ENCODE measurements at regions not wholly inside any gene's neighbourhood (a gene's known extent, or its start where the extent isn't known, plus 50 kb on each side); places are given as distances from the start of the nearest gene placed in this dataset.
"Not testable (repeated sequence)": the region's sequence is repeated elsewhere in the genome, so short reads cannot be mapped to it uniquely, and the experiment has no call there.

- no peak overlapping the region for H3K4me3 ChIP-seq (replicated peaks; ENCODE audit: low read depth, low read length)
- no peak for DNase-seq (ENCODE audit: extremely low read depth, low read depth)
- no peak for TF ChIP-seq CTCF (IDR thresholded peaks at IDR 0.05; ENCODE audit: low read depth, low read length, missing control alignments)
These were observed 72.8 kb upstream of the ADTRP start for GRCh38 chr6:11851387-11851786.

- no peak for DNase-seq (ENCODE audit: extremely low read depth, low read depth)
- no peak for TF ChIP-seq CTCF (IDR thresholded peaks at IDR 0.05; ENCODE audit: low read depth, low read length, missing control alignments)
- H3K4me3 ChIP-seq (replicated peaks; ENCODE audit: low read depth, low read length) = no peak overlapping the region
These were observed 70.5 kb upstream of the ADTRP start for GRCh38 chr6:11848852-11849731.

- DNase-seq (ENCODE audit: extremely low read depth, low read depth) = no peak
- no peak for TF ChIP-seq CTCF (IDR thresholded peaks at IDR 0.05; ENCODE audit: low read depth, low read length, missing control alignments)
- H3K4me3 ChIP-seq (replicated peaks; ENCODE audit: low read depth, low read length) = no peak overlapping the region
These were observed 69.7 kb upstream of the ADTRP start for GRCh38 chr6:11848346-11848651.

- DNase-seq (ENCODE audit: extremely low read depth, low read depth) = no peak
- H3K4me3 ChIP-seq (replicated peaks; ENCODE audit: low read depth, low read length) = no peak overlapping the region
- no peak for TF ChIP-seq CTCF (IDR thresholded peaks at IDR 0.05; ENCODE audit: low read depth, low read length, missing control alignments)
These were observed 69.1 kb upstream of the ADTRP start for GRCh38 chr6:11847515-11848345.

- not testable (repeated sequence) for DNase-seq (ENCODE audit: extremely low read depth, low read depth); H3K4me3 ChIP-seq (replicated peaks; ENCODE audit: low read depth, low read length)
These were observed 68.5 kb upstream of the ADTRP start for GRCh38 chr6:11847068-11847467.

- TF ChIP-seq CTCF (IDR thresholded peaks at IDR 0.05; ENCODE audit: low read depth, low read length, missing control alignments) = no peak
- H3K4me3 ChIP-seq (replicated peaks; ENCODE audit: low read depth, low read length) = no peak overlapping the region
- no peak for DNase-seq (ENCODE audit: extremely low read depth, low read depth)
These were observed 67.3 kb upstream of the ADTRP start for GRCh38 chr6:11845664-11846577.

- not testable (repeated sequence) for DNase-seq (ENCODE audit: extremely low read depth, low read depth); H3K4me3 ChIP-seq (replicated peaks; ENCODE audit: low read depth, low read length)
These were observed 64.2 kb upstream of the ADTRP start for GRCh38 chr6:11842795-11843194.
